Activated CD8-positive, alpha-beta memory T cell treated with anti-CD3 and anti-CD28 coated beads, Interleukin-2, amount 50 U/mL, for 24 hours (primary cell): ENCODE measurements at regions not wholly inside any gene's neighbourhood (a gene's known extent, or its start where the extent isn't known, plus 50 kb on each side); places are given as distances from the start of the nearest gene placed in this dataset.

Experiments
- DNase-seq: peaks from one replicate; pipeline ENCODE4 v3.0.0-alpha.2; 2020; ENCODE audit errors: extremely low read depth

DNA sequence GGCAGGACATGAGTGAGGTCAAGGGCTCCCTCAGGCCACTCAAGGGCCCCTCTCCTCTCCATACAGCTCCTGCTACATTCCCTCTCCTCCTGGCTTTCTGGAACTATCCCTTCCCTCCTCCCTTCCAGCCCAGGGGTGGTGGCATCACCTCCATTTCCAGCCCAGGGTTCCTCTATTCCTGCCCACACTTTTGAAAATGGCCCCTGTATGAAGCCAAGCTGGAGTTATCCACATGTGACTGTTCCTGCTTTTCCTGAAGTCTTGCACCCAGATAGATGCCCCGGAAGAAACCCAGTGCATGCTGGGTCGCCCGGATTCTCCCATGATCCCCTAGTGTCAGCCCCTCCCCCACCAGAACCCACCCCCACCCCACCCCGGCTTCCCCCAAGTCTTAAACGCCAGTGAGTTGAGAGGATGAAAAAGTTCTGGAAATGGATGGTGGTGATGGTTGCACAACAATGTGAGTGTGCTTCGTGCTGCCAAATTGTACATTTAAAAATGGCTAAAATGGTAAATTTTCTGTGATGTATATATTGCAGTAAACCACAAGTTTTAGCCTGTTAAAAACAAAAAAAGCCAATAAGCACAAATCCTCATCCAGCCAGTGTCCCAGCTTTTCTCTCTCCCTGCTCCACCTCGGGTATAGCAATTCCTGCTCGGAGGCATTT, 136.9 kb downstream of the SCARB1 start:
- no peak for DNase-seq

DNA sequence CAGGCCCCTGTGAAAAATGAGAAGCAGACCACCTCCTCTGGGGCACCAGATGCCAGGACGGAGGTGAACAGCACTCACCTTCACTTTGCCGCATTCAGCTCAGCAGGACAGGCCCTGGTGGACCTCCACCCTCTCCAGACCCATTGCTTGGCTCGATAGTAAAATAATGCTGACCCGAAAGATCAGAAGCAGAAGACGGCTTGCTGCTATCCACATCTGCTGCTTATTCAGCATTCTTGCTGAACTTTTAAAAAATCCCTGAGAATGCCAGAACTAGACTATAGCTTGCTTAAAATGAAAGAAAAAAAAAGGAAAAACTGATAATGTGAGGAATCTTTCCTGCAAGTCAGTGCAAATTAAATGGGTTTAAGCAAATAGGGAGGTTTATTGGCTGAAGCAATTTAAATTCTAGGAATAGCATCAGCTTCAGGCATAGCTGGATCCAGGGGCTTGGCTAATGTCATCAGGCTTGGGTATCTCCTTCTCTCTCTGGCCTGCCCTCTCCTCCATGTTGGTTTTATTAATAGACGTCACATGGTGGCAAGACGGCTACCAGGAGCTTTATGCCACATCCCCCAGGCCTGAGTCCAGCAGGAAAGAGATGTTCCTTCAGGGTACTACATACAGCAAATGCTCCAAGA, 137.9 kb downstream of the SCARB1 start:
- no peak for DNase-seq

DNA sequence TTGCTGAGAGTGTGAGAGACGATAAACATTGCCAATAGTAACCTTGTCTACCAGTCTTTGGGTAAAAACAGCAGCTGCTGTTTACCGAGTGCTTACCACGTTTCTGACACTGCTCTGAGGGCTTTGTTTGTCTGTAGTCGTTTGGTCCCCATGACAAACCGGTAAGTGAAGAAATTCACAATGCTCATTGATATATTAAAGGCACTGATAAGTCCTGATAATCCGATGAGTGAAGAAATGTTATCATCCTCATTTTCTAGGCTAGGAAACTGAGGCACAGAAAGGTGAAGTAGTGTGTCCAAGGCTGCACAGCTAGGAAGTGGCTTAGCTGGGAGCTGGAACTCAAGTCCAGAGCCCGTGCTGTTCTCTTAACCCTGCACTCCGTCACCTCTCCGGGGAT, 138.6 kb downstream of the SCARB1 start:
- no peak for DNase-seq

GRCh38 chr12:124722878-124723277, 140.8 kb downstream of the SCARB1 start:
- no peak for DNase-seq

DNA sequence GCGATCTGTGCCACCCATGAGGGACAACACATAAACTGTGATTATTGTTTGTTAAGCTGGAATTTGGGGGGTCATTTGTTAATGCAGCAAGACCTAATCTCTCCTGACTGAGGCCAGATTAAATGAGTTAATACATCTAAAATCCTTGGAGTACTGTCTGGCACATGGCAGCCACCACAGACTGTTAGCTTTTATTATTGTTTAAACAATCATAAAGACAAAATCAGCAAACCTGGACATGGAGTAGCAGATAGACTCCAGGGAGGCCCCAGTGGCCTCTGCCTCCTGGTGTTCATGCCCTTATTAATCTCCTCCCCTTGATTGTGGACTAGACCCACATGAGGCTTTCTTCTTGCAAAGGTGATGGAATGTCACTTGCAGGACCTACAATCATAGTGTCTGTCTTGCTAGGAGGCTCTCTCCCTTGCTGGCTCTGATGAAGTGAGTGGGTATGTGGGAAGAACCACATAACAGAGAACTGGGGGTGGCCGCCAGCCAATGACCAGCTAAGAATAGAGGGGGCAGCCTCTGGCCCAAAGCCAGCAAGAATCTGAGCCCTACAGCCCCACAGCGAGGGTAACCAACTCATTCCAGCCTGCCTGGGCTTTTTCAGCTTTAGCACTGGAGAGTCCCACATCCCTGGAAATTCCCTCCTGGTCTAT, 142.0 kb downstream of the SCARB1 start:
- DNase-seq = no peak

DNA sequence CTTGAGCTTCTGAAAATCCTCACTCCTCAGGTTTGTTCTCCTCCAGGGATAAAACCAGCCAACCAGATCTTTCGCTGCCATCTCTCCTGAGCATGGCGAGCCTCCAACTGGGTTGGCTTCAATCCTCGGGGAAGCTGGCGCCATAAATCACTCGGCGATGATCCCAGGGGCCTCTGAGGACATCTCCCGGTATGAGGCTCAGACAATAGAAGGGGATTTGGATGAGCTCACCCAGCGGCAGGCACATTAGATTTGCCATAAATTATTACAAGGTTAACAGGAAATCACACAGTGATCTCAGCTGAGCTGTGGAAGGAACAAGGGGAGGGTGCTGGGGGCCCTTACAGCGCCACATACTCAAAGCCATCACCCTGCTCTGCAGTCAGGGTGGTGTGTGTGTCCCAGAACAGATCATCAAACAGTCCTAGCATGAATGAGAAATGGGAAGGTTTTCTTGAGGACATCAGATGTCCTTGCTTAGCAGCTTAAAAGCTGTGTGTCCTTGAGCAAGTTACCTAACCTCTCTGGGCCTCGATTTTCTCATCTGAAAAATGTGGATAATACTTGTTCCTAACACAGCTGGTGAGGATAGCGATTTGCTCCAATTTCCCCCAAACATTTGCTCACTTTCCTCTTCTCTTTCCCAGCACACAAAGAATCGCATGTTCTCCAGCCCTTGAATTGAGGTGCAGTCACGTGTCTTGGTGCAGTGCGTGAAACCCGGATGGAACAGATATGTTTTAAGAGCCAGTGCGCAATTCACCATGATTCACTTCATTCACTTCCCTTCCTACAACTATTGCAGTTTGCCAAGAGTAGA, 142.8 kb downstream of the SCARB1 start:
- no peak for DNase-seq

- DNase-seq = no peak
These were observed 143.5 kb downstream of the SCARB1 start for GRCh38 chr12:124720004-124720680.

DNA sequence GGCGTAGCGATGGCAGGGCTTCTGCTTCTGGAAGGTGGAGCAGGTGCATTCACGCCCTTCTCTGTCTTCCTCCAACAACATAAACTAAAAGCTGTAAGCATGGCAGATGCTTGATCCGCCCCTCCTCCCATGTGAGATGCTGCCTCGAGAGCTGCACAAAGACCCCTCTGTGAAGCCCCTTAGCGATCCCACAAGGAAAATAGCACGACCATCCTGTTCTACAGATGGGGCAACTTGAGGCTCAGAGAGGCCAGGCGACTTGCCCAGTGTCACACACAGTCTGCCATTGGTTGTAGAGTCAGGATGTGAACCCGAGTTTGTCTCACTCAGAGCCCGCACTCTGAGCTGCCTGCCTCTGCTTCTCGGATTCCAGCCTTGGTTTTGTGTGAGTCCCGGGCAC, 144.4 kb downstream of the SCARB1 start:
- no peak for DNase-seq

DNA sequence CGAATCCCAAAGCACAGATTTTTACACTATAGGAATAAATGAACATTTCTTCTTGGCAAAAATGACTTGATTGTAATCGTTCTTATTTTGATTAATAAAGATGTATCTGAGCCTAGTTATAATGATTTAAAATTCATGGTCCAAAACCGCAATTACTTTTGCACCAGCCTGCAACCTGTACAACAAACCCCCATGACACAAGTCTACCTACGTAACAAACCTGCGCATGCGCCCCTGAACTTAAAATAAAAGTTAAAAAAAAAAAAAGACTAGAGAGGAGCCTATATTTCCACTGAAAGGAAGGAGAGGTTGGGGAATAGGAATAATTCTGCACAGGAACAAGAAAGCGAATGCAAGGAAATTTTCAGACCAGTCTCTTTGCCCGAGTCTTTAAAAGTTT, 145.2 kb downstream of the SCARB1 start:
- no peak for DNase-seq

DNA sequence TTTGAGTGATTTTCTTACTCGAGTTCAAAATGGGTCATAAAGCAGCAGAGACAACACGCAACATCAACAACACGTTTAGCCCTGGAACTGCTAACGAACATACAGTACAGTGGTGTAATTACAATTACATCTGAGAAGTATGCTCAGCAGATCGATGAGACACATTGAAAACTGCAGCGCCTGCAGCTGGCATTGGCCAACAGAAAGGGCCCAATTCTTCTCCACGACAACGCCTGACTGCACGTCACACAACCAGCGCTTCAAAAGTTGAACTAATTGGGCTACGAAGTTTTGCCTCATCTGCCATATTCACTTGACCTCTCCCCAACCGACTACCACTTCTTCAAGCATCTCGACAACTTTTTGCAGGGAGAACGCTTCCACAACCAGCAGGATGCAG, 145.6 kb downstream of the SCARB1 start:
- no peak for DNase-seq

DNA sequence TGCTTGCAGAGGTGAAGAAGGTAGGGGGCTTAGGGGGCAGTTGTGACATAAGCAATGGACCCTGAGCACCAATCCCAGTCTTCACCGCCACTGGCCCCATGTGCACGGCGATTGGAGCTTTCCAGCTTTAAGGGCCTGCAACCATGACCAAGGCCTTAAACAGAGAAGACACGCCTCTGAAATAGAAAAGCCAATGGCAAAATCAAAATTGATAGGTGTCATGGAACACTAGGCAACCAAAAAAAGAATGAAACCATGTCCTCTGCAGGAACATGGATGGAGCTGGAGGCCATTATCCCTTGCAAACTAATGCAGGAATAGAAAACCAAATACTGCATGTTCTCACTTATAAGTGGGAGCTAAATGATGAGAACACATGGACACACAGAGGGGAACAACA, 146.3 kb downstream of the SCARB1 start:
- DNase-seq = no peak

- no peak for DNase-seq
These were observed 147.2 kb downstream of the SCARB1 start for GRCh38 chr12:124716208-124717130.

- no peak for DNase-seq
These were observed 147.9 kb upstream of the NCOR2 start for GRCh38 chr12:124715121-124715990.

- DNase-seq = peak; percentile 67
These were observed 146.1 kb upstream of the NCOR2 start for GRCh38 chr12:124713436-124714082.

GRCh38 chr12:124713041-124713435, 145.6 kb upstream of the NCOR2 start:
- no peak for DNase-seq

- DNase-seq = no peak
These were observed 143.9 kb upstream of the NCOR2 start for GRCh38 chr12:124711344-124711743.

- DNase-seq = no peak
These were observed 142.6 kb upstream of the NCOR2 start for GRCh38 chr12:124709722-124710687.

DNA sequence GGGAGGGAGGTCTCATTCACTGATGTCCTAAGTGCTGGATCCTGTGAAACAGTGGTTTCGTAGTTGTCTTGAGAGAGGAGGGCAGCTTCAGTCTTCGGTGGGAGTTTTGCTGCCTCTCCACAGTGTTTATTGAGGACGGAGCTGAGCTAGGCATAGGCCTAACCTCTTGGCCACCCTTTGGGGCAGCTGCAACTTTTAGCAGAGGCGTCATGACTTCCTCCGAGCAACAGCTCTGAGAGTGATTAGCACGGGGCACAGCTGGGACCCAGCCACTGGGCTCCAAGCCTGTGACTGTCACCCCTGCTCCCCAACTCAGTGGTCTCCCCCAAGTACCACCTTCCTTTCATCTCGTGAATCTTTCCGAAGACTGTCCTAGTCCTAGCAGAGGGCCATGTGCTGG, 139.9 kb upstream of the NCOR2 start:
- DNase-seq = no peak
